ENCODE measurements at regions not wholly inside any gene's neighbourhood (a gene's known extent, or its start where the extent isn't known, plus 50 kb on each side); places are given as distances from the start of the nearest gene placed in this dataset.
"Not testable (repeated sequence)": the region's sequence is repeated elsewhere in the genome, so short reads cannot be mapped to it uniquely, and the experiment has no call there.

DNA sequence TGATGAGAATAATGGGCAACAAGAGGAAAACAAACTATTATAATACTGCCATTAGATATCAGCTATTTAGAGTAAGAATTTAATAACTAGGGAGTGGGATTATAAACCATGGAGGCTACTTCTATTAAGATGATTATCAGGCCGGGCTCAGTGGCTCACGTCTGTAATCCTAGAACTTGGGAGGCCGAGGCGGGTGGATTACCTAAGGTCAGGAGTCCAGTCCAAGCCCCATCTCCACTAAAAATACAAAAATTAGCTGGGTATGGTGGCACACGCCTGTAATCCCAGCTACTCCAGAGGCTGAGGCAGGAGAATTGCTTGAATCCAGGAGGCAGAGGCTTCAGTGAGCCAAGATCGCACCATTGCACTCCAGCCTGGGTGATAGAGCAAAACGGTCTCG lies 355.6 kb downstream of the PPP1R3A start:
- TF ChIP-seq POLR2A (IDR thresholded peaks at IDR 0.05; ENCODE audit: low read depth); CTCF (IDR thresholded peaks at IDR 0.05); EP300 (IDR thresholded peaks at IDR 0.05): not testable (repeated sequence)

Measured in esophagus muscularis mucosa (tissue), 4 donors.